ENCODE measurements at regions not wholly inside any gene's neighbourhood (a gene's known extent, or its start where the extent isn't known, plus 50 kb on each side); places are given as distances from the start of the nearest gene placed in this dataset.

DNA sequence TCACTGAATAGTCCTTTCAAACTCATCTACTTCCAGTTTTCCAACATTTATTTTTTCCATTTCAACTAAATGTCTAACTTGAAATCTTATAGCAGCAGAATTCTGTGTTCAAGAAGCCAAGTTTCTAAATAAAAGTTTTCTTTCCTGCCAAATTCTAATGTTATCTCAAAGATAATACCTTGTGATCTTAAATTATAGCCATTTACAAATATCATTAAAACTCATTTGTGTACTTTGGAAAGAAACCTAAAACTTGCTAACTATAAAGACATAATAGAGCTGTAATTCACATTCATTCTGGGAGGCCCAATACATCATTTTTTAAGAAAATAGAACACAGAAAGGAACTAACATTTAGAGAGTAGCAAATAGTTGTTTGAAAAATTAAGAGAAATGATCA, 83.9 kb downstream of the MAD2L1 start:
- Histone ChIP-seq H3K23ac (ENCODE audit: low read depth, low read length, poor library complexity) (no peak overlapping the region), H3K36me3 (replicated peaks in 1 of 2; ENCODE audit: control insufficient read depth in 2 of 2, insufficient read depth in 2 of 2, low read length in 2 of 2) (no peaks in the 10 kb centered on the region), H3K9ac (ENCODE audit: low read depth, low read length, poor library complexity) (no peak overlapping the region), H3K18ac (ENCODE audit: low read length) (no peak overlapping the region), H2BK15ac (ENCODE audit: low read length) (no peak overlapping the region), H3K27ac (replicated peaks; ENCODE audit: low read length) (no peak overlapping the region), H4K8ac (ENCODE audit: low read depth, low read length) (no peak overlapping the region), H2BK120ac (ENCODE audit: low read depth, low read length) (no peak overlapping the region), H3K4ac (ENCODE audit: low read length) (no peak overlapping the region), H3K14ac (ENCODE audit: low read length) (no peak overlapping the region), H3K4me2 (ENCODE audit: insufficient read depth, low read length, poor library complexity, severe bottlenecking) (no peak overlapping the region), H3K4me3 (ENCODE audit: low read length in 2 of 2) (no peak overlapping the region), H3K4me1 (ENCODE audit: control insufficient read depth in 2 of 2, insufficient read depth in 1 of 2, low read depth in 1 of 2, low read length in 2 of 2) (no peaks in the 10 kb centered on the region), H2AFZ (ENCODE audit: low read length) (no peak overlapping the region), H3K9me3 (replicated peaks in 1 of 2; ENCODE audit: control insufficient read depth in 2 of 2, insufficient read depth in 1 of 2, low read depth in 1 of 2, low read length in 2 of 2) (no peaks in the 10 kb centered on the region), H2BK5ac (ENCODE audit: low read length) (no peak overlapping the region), H3K79me1 (ENCODE audit: low read depth, low read length) (no peaks in the 10 kb centered on the region), H3K27me3 (ENCODE audit: control insufficient read depth in 3 of 3, insufficient read depth in 3 of 3, low read depth in 1 of 3, low read length in 3 of 3) (no peaks in the 10 kb centered on the region), H2AK5ac (ENCODE audit: low read depth, low read length) (no peak overlapping the region), H4K91ac (ENCODE audit: low read depth, low read length, poor library complexity) (no peak overlapping the region), H2BK12ac (ENCODE audit: low read length) (no peak overlapping the region)
- DNase-seq (ENCODE audit: low spot score) = no peak

- no peak overlapping the region for H2BK12ac ChIP-seq (ENCODE audit: low read length)
- no peak overlapping the region for H2AK5ac ChIP-seq (ENCODE audit: low read depth, low read length)
- H3K18ac ChIP-seq (ENCODE audit: low read length) = no peak overlapping the region
- H2AFZ ChIP-seq (ENCODE audit: low read length) = no peak overlapping the region
- H3K14ac ChIP-seq (ENCODE audit: low read length) = no peak overlapping the region
- 100% methylated on average over 1 of the region's 2 CpGs; no CpG with 5 or more reads in 1 of the 2 donors for WGBS, 2 donors (ENCODE audit: extremely low coverage in 2 of 2, insufficient read length in 2 of 2, insufficient replicate concordance in 1 of 2)
- no peak overlapping the region for H3K4me3 ChIP-seq (ENCODE audit: low read length in 2 of 2)
- H3K23ac ChIP-seq (ENCODE audit: low read depth, low read length, poor library complexity) = no peak overlapping the region
- no peak overlapping the region for H4K91ac ChIP-seq (ENCODE audit: low read depth, low read length, poor library complexity)
- no peak overlapping the region for H2BK15ac ChIP-seq (ENCODE audit: low read length)
- H3K27ac ChIP-seq (replicated peaks; ENCODE audit: low read length) = no peak overlapping the region
- H2BK120ac ChIP-seq (ENCODE audit: low read depth, low read length) = no peak overlapping the region
- H3K27me3 ChIP-seq (ENCODE audit: control insufficient read depth in 3 of 3, insufficient read depth in 3 of 3, low read depth in 1 of 3, low read length in 3 of 3) = no peaks in the 10 kb centered on the region
- H2BK5ac ChIP-seq (ENCODE audit: low read length) = no peak overlapping the region
- H3K9ac ChIP-seq (ENCODE audit: low read depth, low read length, poor library complexity) = no peak overlapping the region
- H3K4ac ChIP-seq (ENCODE audit: low read length) = no peak overlapping the region
- H3K79me1 ChIP-seq (ENCODE audit: low read depth, low read length) = no peaks in the 10 kb centered on the region
- no peak overlapping the region for H3K4me2 ChIP-seq (ENCODE audit: insufficient read depth, low read length, poor library complexity, severe bottlenecking)
- no peak overlapping the region for H4K8ac ChIP-seq (ENCODE audit: low read depth, low read length)
- no peaks in the 10 kb centered on the region for H3K9me3 ChIP-seq (replicated peaks in 1 of 2; ENCODE audit: control insufficient read depth in 2 of 2, insufficient read depth in 1 of 2, low read depth in 1 of 2, low read length in 2 of 2)
- no peak for DNase-seq (ENCODE audit: low spot score)
- H3K4me1 ChIP-seq (ENCODE audit: control insufficient read depth in 2 of 2, insufficient read depth in 1 of 2, low read depth in 1 of 2, low read length in 2 of 2) = no peaks in the 10 kb centered on the region
- no peaks in the 10 kb centered on the region for H3K36me3 ChIP-seq (replicated peaks in 1 of 2; ENCODE audit: control insufficient read depth in 2 of 2, insufficient read depth in 2 of 2, low read length in 2 of 2)
Measured at GRCh38 chr4:119980456-119980855, 86.2 kb downstream of the MAD2L1 start.

GRCh38 chr4:119977076-119977940, 89.3 kb downstream of the MAD2L1 start:
- H4K8ac ChIP-seq (ENCODE audit: low read depth, low read length) = no peak overlapping the region
- no peak overlapping the region for H2BK15ac ChIP-seq (ENCODE audit: low read length)
- no peak overlapping the region for H3K9ac ChIP-seq (ENCODE audit: low read depth, low read length, poor library complexity)
- no peak overlapping the region for H2BK120ac ChIP-seq (ENCODE audit: low read depth, low read length)
- no peak overlapping the region for H3K23ac ChIP-seq (ENCODE audit: low read depth, low read length, poor library complexity)
- H3K27ac ChIP-seq (replicated peaks; ENCODE audit: low read length) = no peak overlapping the region
- H2AK5ac ChIP-seq (ENCODE audit: low read depth, low read length) = no peak overlapping the region
- H3K4me2 ChIP-seq (ENCODE audit: insufficient read depth, low read length, poor library complexity, severe bottlenecking) = no peak overlapping the region
- H4K91ac ChIP-seq (ENCODE audit: low read depth, low read length, poor library complexity) = no peak overlapping the region
- DNase-seq (ENCODE audit: low spot score) = no peak
- no peak overlapping the region for H3K4me3 ChIP-seq (ENCODE audit: low read length in 2 of 2)
- H2AFZ ChIP-seq (ENCODE audit: low read length) = no peak overlapping the region
- H3K36me3 ChIP-seq (replicated peaks in 1 of 2; ENCODE audit: control insufficient read depth in 2 of 2, insufficient read depth in 2 of 2, low read length in 2 of 2) = no peaks in the 10 kb centered on the region
- no peaks in the 10 kb centered on the region for H3K9me3 ChIP-seq (replicated peaks in 1 of 2; ENCODE audit: control insufficient read depth in 2 of 2, insufficient read depth in 1 of 2, low read depth in 1 of 2, low read length in 2 of 2)
- no peaks in the 10 kb centered on the region for H3K79me1 ChIP-seq (ENCODE audit: low read depth, low read length)
- H2BK12ac ChIP-seq (ENCODE audit: low read length) = no peak overlapping the region
- no peak overlapping the region for H3K14ac ChIP-seq (ENCODE audit: low read length)
- no peaks in the 10 kb centered on the region for H3K27me3 ChIP-seq (ENCODE audit: control insufficient read depth in 3 of 3, insufficient read depth in 3 of 3, low read depth in 1 of 3, low read length in 3 of 3)
- H3K18ac ChIP-seq (ENCODE audit: low read length) = no peak overlapping the region
- H3K4ac ChIP-seq (ENCODE audit: low read length) = no peak overlapping the region
- WGBS, 2 donors (ENCODE audit: extremely low coverage in 2 of 2, insufficient read length in 2 of 2, insufficient replicate concordance in 1 of 2) = no CpG with 5 or more reads among the region's 9 CpGs
- no peaks in the 10 kb centered on the region for H3K4me1 ChIP-seq (ENCODE audit: control insufficient read depth in 2 of 2, insufficient read depth in 1 of 2, low read depth in 1 of 2, low read length in 2 of 2)
- H2BK5ac ChIP-seq (ENCODE audit: low read length) = no peak overlapping the region

- no peak overlapping the region for H3K27ac ChIP-seq (replicated peaks; ENCODE audit: low read length)
- no CpG with 5 or more reads among the region's 1 CpG for WGBS, 2 donors (ENCODE audit: extremely low coverage in 2 of 2, insufficient read length in 2 of 2, insufficient replicate concordance in 1 of 2)
- H3K4me3 ChIP-seq (ENCODE audit: low read length in 2 of 2) = no peak overlapping the region
Measured at GRCh38 chr4:119971431-119972084, 95.1 kb downstream of the MAD2L1 start.

More at GRCh38 chr4:119971431-119972084, 95.1 kb downstream of the MAD2L1 start:
- H3K79me1 ChIP-seq (ENCODE audit: low read depth, low read length) = no peaks in the 10 kb centered on the region
- H3K27me3 ChIP-seq (ENCODE audit: control insufficient read depth in 3 of 3, insufficient read depth in 3 of 3, low read depth in 1 of 3, low read length in 3 of 3) = no peaks in the 10 kb centered on the region
- H2AK5ac ChIP-seq (ENCODE audit: low read depth, low read length) = no peak overlapping the region
- no peak for DNase-seq (ENCODE audit: low spot score)
- no peak overlapping the region for H2BK5ac ChIP-seq (ENCODE audit: low read length)
- H3K4me1 ChIP-seq (ENCODE audit: control insufficient read depth in 2 of 2, insufficient read depth in 1 of 2, low read depth in 1 of 2, low read length in 2 of 2) = no peaks in the 10 kb centered on the region
- no peak overlapping the region for H3K18ac ChIP-seq (ENCODE audit: low read length)
- H4K91ac ChIP-seq (ENCODE audit: low read depth, low read length, poor library complexity) = no peak overlapping the region
- H3K14ac ChIP-seq (ENCODE audit: low read length) = no peak overlapping the region
- H2AFZ ChIP-seq (ENCODE audit: low read length) = no peak overlapping the region
- H4K8ac ChIP-seq (ENCODE audit: low read depth, low read length) = no peak overlapping the region
- H2BK15ac ChIP-seq (ENCODE audit: low read length) = no peak overlapping the region
- no peak overlapping the region for H3K4ac ChIP-seq (ENCODE audit: low read length)
- H2BK12ac ChIP-seq (ENCODE audit: low read length) = no peak overlapping the region
- H3K23ac ChIP-seq (ENCODE audit: low read depth, low read length, poor library complexity) = no peak overlapping the region
- H2BK120ac ChIP-seq (ENCODE audit: low read depth, low read length) = no peak overlapping the region
- H3K4me2 ChIP-seq (ENCODE audit: insufficient read depth, low read length, poor library complexity, severe bottlenecking) = no peak overlapping the region
- H3K36me3 ChIP-seq (replicated peaks in 1 of 2; ENCODE audit: control insufficient read depth in 2 of 2, insufficient read depth in 2 of 2, low read length in 2 of 2) = no peaks in the 10 kb centered on the region
- H3K9me3 ChIP-seq (replicated peaks in 1 of 2; ENCODE audit: control insufficient read depth in 2 of 2, insufficient read depth in 1 of 2, low read depth in 1 of 2, low read length in 2 of 2) = no peaks in the 10 kb centered on the region
- no peak overlapping the region for H3K9ac ChIP-seq (ENCODE audit: low read depth, low read length, poor library complexity)
